ENCODE measurements at regions not wholly inside any gene's neighbourhood (a gene's known extent, or its start where the extent isn't known, plus 50 kb on each side); places are given as distances from the start of the nearest gene placed in this dataset.

GRCh38 chr21:23624281-23624680 lies 1983.0 kb downstream of the MRPL39 start:
- TF ChIP-seq, protein P1, sequence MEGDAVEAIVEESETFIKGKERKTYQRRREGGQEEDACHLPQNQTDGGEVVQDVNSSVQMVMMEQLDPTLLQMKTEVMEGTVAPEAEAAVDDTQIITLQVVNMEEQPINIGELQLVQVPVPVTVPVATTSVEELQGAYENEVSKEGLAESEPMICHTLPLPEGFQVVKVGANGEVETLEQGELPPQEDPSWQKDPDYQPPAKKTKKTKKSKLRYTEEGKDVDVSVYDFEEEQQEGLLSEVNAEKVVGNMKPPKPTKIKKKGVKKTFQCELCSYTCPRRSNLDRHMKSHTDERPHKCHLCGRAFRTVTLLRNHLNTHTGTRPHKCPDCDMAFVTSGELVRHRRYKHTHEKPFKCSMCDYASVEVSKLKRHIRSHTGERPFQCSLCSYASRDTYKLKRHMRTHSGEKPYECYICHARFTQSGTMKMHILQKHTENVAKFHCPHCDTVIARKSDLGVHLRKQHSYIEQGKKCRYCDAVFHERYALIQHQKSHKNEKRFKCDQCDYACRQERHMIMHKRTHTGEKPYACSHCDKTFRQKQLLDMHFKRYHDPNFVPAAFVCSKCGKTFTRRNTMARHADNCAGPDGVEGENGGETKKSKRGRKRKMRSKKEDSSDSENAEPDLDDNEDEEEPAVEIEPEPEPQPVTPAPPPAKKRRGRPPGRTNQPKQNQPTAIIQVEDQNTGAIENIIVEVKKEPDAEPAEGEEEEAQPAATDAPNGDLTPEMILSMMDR (IDR thresholded peaks at IDR 0.05), result no peak
- no peak for TF ChIP-seq POLR2A (IDR thresholded peaks at IDR 0.05)

All from body of pancreas (tissue), 4 donors.